ENCODE measurements at regions not wholly inside any gene's neighbourhood (a gene's known extent, or its start where the extent isn't known, plus 50 kb on each side); places are given as distances from the start of the nearest gene placed in this dataset.
"Not testable (repeated sequence)": the region's sequence is repeated elsewhere in the genome, so short reads cannot be mapped to it uniquely, and the experiment has no call there.

DNA sequence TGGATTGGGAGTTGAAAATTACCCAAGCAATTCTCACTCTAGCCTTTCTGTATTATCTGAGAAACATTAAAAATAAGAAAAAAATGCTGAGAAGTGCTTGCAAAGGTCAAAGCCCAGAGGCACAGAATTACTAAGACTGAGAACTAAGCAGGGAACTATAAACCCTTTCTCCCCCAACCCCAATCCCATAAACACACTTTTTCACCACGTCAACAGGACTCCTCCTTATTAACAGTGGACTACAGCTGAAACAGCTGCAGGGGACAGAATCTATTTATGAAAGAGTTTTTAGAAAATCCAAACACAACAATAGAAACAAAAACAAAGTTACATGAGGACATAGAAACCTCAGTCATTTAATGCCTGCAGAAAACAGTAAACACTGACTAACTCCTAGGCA, 984.1 kb downstream of the TRAM1L1 start:
- DNase-seq: no peak

GRCh38 chr4:116099596-116099995, 985.8 kb downstream of the TRAM1L1 start:
- no peak for DNase-seq

DNA sequence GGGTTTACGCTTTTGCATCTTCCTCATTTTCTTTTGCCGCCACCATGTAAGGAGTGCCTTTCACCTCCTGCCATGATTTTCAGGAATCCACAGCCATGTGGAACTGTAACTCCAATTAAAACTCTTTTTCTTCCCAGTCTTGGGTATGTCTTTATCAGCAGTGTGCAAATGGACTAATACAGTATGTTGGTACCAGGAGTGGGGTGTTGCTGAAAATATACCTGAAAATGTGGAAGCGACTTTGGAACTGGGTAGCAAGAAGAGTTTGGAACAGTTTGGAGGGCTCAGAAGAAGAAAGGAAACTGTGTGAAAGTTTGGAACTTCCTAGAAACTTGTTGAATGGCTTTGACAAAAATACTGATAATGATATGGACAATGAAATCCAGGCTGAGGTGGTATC, 983.9 kb upstream of the NDST4 start:
- not testable (repeated sequence) for DNase-seq

DNA sequence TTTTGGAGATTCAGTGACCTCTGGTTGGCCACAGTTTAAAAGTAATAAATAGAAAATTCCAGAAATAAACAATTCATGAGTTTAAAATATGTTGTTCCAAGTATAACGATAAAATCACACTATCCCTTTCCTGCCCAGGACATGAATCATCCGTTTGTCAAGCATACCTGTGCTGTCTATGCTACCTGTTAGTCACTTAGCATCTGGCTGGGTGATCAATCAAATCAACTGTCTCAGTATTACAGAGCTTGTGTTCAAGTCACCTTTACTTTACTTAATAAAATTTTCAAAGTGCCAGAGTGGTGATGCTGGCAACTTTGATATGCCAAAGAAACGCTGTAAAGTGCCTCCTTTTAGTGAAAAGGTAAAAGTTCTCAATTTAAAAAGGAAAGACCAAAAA, 979.5 kb upstream of the NDST4 start:
- DNase-seq: no peak

DNA sequence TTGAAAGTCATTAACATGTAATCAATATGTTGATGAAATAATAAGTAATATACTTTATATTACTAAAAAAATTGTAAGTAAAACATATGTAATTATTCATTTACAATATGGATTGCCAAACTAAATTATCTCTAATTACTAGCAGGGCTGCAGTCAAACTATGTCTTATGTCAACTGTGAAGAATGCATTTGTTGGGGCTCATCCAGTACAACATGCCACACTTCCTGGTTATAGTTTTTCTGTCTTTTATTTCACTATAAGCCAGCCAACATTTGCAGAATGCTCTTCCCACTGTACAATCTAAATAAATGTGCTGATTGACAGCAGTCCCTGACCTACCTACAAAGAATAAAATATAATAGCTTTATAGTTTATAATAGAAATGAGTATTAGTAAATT, 975.4 kb upstream of the NDST4 start:
- no peak for DNase-seq

- no peak for DNase-seq
These were observed 969.5 kb upstream of the NDST4 start for GRCh38 chr4:116082808-116083366.

GRCh38 chr4:116073051-116073450, 959.6 kb upstream of the NDST4 start:
- DNase-seq: no peak

- no peak for DNase-seq
These were observed 956.9 kb upstream of the NDST4 start for GRCh38 chr4:116070283-116070682.

DNA sequence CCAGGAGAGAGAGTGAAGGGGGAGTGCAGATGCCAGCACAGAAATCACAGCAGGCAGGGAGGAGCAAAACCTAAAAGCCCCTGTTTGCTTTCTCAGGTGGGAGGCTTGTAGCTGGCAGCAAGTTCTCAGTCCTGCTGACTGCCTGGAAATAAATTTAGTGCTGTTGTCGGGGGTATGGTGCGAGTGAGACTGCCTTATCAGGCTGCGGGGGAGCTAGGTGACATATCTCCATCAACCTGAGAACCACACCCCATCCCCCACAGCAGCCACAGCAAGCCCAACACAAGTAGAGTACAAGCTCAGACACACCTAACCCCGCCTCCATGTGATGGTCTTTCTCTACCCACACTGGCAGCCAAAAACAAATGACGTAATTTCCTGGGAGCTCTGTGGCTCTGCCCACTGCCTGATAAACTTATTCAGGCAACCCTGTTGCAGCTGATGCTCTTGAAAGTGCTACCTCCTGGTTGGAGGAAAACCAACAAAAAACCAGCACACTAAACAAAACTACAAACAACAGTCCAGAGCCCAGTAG, 953.4 kb upstream of the NDST4 start:
- DNase-seq: no peak

DNA sequence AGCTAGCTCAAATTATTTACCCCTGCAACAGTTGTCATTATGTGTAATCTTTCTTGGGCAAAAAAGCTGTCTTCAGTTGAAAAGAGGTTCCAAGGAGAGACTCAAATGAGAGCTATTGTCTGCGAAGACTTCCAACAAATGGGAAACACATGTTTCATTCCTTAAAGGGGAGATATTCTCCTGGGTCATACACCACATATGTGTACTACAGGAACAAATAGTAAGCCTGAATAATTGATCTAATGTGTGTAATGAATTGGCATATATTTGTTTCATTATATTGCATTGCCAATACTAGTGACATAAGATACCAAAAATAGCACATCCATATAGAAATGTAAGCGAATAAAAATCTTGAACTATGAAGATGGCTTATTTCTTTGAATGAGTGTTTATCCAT, 950.9 kb upstream of the NDST4 start:
- no peak for DNase-seq

GRCh38 chr4:116059361-116059760, 945.9 kb upstream of the NDST4 start:
- no peak for DNase-seq

DNA sequence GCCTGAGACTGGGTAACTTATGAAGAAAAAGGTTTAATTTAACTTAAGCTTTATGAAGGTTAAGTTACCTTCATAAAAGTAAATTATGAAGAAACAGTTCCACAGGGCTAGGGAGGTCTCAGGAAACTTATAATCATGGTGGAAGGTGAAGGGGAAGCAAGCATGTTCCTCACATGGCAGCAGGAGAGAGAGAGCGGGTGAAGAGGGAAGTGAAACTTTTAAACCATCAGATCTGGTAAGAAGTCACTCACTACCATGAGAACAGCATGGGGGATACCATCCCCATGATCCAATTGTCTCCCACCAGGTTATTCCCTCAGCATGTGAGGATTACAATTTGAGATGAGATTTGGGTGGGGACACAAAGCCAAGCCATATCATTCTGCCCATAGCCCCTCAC, 944.7 kb upstream of the NDST4 start:
- no peak for DNase-seq

DNA sequence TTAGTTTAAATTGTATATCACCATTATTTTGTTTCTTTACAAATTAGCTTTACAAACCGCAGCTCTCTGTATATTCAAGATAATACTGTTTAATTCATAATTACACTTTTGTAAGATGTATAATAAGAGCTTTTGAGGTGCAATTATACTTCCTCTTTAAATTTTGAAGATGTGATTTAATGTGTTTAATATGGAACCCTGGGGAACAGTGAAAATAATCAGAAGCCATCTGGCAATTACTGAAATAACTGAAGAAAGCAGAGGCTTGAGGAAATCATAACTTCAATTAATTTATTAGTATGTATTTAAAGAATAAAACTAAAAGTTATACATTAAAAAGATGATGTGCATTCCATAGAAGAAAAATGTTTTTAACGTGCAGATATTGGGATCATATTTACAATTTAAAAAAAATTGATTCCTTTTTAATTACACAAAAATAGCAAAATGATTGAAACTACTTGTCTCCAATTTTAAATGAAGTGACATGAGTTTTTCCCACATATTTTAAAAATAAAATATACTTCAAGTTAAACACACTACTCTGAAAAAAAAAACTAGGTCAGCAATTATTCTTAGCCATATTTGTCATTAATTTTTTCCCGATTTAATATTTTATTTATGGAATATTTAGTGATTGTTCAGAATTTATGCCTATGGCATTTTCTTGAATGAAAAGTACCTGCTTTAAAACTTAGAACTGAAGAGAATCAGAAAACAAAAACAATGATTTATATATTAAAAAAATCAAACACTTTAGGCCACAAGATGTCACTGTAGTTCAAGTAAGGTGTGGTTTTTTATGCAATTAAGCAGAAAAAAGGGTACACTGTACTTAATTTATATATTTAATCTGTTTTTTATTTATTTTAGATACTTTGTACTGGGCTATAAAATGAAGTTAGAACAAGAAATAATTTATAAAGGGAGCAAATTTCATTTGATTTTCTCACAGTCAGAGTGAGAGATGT, 942.7 kb upstream of the NDST4 start:
- no peak for DNase-seq

DNA sequence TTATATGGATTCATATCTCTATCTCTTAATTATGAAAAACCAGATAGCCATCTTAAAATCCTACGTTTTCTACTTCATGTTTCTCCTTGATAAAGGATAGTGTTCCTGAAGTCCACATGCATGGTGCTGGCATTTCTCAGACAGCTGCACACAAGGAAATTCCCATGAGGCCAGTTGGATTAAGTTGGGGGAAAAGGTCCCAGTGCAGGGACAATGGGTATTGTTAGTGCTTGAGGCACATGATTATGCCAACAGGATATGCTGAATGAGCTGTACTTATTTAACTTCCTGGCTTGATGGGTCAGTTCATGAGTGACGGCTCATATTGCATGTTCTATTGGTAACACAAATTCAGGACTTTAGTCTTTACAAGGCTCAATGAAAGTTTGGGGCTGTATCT, 913.9 kb upstream of the NDST4 start:
- DNase-seq: no peak

- no peak for DNase-seq
These were observed 911.7 kb upstream of the NDST4 start for GRCh38 chr4:116024954-116025708.

DNA sequence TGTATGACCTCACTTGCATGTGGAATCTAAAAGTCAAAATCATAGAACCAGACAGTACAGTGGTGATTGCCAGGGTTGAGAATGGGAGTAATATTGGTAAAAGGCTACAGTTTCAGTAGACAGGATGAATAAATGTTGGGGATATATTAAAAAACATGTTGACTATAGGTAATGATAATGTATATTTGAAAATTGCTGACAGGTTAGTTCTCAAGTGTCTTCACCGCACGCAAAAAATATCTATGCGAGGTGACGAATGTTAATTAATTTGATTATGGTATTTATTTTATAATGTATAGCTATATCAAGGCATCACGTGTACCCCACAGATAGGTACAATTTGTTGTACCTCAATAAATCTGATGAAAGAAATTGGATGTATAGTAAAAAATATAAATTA, 909.6 kb upstream of the NDST4 start:
- DNase-seq: no peak

DNA sequence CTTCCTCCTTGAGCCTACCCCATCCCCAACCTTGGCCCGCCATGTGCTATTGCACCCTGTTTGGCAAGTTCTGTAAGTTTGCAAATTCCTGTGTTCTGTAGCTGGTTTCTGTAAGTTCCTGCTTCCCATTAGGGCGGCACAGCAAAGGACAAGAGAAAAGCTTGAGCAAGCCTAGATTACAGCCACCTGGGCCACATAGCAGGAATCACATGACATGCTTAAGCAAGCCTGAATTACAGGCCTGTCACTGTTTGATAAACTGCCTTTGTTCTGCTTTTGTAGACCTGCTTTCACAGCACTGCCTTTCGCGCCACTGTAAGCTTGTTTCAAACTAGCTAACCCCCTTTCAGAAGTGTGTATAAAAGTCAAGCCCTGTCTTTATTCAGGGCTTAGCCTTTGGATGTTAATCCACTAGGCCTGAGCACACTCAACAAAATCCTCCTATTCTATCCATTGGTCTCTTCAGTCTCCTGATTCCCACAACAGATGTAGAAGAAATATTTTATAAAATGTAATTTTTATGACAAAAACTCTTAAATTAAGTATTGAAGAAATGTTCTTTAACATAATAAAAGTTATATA, 906.8 kb upstream of the NDST4 start:
- no peak for DNase-seq

GRCh38 chr4:116018831-116019230, 905.4 kb upstream of the NDST4 start:
- no peak for DNase-seq

GRCh38 chr4:116016201-116016600, 902.8 kb upstream of the NDST4 start:
- no peak for DNase-seq

DNA sequence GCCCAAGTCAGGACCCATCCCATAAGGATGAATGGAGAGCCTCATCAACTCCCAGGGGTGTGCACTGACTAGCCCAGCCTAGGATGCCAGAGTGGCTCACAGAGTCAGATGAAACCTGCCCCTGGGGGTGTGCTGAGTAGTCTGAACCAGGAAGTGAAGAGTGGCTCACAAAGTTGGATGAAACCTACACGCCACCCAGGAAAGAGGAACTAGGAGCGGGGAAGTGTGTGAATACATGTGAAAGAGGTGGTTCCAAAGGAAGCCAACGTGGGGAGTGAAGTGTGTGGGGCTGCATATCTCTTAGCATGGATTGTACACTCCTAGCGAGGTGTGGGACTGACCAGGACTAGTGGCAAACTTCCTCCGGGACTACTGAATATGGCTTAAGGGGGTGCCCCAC, 902.1 kb upstream of the NDST4 start:
- DNase-seq: no peak

DNA sequence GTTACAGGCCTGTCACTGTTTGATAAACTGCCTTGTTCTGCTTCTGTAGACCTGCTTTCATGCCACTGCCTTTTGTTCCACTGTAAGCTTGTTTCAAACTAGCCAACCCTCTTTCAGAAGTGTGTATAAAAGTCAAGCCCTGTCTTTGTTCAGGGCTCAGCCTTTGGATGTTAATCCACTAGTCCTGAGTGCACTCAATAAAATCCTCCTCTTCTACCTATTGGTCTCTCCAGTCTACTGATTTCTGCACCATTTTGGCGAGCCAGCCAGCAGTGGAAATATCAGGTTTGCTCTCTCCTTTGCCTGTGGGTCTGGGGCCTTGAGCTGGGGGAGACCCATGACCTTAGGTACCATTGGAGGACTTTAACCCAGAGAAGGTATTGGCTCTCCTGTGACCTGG, 901.6 kb upstream of the NDST4 start:
- DNase-seq: no peak

DNA sequence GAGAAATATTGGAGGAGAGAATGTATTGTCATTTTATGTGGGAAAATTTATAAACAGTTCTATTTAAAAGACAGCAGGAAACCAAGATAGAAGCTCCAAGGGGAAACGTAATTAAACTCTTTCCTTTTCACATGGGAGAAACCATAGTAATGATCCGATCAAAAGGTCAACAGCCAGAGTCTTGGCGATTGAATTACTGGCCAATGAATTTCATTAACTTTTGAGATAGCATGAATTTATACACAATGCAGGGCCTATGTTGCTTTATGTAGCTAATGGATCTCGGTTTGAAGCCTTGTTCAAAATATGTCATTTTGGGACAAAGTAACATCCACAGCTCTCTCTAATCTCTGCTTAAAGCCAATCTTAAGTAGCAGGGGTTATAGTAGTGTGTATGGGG, 897.5 kb upstream of the NDST4 start:
- no peak for DNase-seq

DNA sequence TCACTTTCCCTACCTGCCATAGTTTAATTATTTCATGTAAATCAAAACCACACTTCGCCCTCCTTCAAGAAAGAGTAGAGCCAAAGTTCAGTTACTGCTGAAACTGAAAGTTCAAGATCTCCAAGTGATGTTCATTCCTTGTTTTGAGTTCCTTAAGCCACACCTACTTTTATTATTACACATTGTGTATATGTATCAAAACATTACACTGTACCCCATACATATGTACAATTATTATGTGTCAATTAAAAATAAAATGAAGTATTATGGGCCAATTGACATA, 892.3 kb upstream of the NDST4 start:
- DNase-seq: no peak

Measured in retina (tissue), 1 donor.